Inflammatory macrophage (primary cell): ENCODE measurements at regions not wholly inside any gene's neighbourhood (a gene's known extent, or its start where the extent isn't known, plus 50 kb on each side); places are given as distances from the start of the nearest gene placed in this dataset.

ENCODE experiments used
- DNase-seq, 2 donors: peaks; one replicate each; pipeline ENCODE4 v3.0.0-alpha.2; 2020 to 2022

DNA sequence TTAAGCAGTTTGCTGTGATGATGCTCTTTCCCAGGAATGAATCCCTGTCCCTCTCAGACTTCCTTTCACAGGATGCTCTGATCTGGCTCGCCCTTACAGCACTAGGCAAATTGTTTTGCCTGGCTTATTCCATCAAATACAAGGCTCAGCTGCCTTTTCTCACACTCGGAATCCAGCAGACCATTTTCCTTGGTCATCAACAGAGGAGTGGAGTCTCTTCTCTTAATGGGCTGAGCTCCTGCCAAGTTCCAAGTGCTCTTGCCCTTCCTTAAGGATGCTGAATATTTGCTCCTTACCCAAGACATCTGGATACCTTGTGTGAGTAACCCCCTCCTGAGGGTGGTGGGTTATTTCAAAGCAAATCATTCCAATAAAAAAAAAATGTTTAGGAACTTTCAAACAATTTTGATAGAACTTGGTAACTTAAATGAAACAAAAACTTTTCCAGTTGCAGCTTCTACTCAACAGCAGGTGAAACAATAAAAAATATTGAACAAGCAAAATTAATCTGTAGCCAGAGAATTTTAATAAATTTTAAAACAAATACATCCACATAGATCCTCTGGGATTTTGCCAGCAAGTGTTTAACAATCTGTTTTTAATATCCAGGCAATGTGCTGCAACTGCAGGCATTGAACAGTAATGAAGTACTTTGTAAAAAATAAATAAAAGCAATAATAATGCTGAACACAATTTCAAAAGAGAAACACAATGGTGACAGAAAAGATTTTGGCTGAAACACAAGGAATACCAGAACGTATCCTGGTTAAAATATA is 264.0 kb upstream of the FAR2 start:
- DNase-seq = no peak

- DNase-seq = no peak
These were observed 263.1 kb upstream of the FAR2 start for GRCh38 chr12:28885928-28886327.

DNA sequence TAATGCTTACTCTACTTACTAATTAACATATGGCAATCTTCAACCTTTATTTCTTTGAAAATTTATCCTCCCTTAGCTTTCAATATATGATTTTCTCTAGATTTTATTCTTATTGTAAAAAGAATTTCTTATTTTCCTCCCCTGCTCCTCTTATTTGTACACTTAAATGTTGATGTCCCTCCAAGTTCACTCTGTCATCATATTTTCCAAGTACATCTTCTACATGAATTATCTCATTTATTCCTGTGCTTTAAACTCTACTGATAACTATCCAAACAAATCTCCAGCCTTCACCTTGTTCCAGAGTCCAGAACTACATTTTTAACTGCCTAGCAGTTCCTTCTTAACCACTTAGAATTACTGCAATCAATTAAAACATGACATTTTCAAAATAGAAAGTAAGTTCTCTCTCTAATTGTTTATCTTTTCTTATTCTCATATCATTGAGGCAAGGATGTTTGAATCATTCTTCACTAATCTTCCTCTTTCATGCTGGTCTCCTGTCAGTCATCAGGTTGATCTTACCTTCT is 261.6 kb upstream of the FAR2 start:
- DNase-seq = no peak

DNA sequence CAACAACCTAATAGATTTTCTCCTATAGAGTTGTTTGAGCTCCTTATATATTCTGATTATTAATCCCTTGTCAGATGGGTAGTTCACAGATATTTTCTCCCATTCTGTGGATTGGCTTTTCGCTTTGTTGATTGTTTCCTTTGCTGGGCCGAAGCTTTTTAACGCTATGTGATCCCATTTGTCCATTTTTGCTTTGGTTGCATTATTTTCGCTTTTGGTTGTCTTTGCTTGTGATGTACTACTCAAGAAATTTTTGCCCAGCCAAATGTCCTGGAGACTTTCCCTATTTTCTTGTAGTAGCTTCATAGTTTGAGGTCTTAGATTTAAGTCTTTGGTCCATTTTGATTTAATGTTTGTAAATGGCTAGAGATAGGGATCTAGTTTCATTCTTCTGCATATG is 258.4 kb upstream of the FAR2 start:
- no peak for DNase-seq

- DNase-seq = no peak
These were observed 258.0 kb upstream of the FAR2 start for GRCh38 chr12:28891126-28891525.

GRCh38 chr12:28893365-28893764 is 255.7 kb upstream of the FAR2 start:
- no peak for DNase-seq

- DNase-seq = no peak
These were observed 255.2 kb upstream of the FAR2 start for GRCh38 chr12:28893856-28894255.

GRCh38 chr12:28896421-28896820 is 252.7 kb upstream of the FAR2 start:
- no peak for DNase-seq

GRCh38 chr12:28898038-28898437 is 251.0 kb upstream of the FAR2 start:
- no peak for DNase-seq

DNA sequence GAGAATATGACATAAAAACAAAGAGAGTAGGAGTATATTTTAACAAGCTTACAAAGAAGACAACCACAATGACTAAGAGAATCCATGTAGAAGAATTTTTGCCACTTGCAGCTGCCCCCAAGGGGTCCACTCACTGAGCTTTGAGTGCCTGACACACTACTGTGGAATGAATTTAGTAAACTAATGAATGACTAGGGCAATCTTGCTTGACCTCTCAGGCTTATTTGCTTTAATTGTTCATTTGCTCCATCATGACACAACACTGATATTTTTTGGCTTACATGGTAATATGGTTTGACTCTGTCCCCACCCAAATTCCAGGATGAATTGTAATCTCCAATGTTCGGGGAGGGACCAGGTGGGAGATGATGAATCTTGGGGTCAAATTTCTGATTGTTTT is 249.1 kb upstream of the FAR2 start:
- no peak for DNase-seq

DNA sequence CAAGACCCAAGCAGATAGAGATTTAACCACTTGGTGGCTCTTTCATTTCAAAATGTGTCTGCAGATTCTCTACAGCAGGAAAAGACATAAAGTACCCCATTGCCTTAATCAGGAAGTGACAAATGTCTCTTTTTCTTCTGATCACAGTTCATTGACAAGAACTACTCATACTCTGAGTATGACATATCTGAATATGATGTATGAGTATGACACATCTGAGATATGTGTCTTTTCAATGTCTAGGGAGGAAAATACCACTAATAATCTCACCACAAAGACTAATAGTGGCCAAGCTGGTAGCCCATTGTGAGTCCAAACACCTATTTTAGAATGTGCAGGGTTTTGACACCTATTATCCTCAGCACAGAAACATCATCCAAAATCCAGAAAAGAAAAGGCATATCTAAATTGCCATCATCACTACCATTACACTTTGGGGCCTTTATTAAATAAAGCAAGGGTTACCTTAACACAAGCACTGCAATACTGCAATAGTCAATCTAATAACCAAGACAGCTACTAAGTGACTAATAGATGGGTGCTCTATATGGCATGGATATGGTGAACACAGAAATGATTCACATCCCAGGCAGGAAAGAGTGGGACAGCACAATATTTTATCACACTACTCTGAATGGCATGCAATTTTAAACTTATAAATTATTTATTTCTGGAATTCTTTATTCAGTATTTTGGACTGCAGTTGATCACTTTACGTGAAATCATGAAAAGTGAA is 243.7 kb upstream of the FAR2 start:
- DNase-seq = no peak

DNA sequence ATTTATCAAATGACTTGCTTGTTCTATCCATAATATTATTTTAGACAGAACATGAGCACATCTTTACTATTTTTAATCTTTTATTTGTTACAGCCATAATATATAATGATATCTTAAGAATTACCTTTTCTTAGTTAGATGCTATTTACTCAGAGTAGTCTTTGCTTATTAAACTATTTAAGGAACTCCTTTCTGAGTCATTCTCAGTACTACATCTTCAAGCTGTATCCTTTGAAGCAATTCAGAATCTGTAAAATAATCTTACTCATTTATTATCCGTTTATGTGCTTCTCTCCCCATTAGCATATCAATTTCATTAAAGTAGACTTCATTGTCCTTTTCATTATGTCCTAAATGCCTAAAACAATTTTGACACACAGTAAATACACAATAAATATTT is 240.4 kb upstream of the FAR2 start:
- DNase-seq = no peak

DNA sequence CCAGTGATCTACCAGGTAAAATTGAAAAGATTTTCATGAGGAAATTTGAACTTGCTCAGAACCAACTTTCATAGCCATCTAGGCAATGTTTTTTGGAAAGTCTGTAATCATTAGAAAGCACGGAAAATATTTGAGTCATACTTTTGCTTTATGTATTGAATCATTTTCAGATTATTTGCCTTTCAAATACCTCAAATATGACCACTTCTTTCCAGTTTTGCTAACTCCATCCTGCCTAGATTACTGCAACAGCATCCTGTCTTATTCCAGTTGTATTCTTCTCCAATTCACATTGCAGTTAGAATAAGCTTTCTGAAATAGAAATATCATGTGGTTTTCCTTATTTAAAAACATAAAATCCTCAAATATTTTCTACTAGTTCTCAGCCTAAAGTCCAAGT is 239.8 kb upstream of the FAR2 start:
- DNase-seq = no peak

DNA sequence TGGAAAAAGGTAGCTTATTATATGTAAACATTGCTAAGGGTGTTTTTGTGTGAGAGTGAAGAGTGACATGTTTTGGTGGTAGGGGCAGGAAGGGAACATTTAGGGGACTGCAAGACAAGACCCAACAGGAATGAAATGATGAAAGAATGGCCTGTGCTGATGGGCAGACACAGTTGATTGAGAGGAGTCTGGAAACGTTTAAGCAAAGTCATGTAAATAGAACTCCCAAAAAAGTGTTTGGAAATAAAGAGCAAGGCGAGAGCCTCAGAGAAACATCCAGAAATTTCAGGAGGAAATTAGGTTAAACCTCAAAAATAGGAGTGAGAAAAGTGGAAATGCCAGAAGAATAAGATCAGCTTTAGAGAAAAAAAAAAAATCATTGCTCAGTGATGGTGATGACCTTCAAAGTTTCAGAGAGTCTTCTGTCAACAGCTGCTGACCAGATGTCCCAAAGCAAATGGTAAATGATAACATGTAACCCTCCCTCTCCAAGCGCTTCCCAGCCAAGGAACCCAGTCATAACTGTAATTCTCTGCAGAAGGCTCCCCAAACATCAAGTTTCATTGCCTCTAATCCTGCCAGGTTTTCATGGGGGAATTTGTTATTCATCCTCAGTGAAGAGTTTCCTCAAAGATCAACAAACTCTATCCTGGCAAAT is 223.2 kb upstream of the FAR2 start:
- DNase-seq = no peak

DNA sequence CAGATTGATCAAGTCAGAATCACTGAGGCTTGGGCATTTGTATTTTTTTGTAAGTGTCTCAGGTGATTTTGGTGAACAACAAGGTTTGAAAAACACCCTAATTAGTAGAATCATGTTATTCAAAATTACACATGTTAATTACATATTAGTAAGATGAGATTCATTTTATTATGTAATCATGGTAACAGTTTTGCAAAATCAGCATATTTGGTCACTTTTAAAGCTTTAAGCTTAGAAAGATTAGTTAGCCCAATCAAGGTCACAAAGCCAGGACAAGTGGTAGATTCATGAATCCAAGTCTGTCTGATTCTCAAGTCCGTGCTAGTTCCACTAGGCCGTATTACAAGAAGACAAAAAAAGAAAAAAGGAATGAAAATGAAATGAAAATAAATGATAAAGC is 218.4 kb upstream of the FAR2 start:
- DNase-seq = no peak

DNA sequence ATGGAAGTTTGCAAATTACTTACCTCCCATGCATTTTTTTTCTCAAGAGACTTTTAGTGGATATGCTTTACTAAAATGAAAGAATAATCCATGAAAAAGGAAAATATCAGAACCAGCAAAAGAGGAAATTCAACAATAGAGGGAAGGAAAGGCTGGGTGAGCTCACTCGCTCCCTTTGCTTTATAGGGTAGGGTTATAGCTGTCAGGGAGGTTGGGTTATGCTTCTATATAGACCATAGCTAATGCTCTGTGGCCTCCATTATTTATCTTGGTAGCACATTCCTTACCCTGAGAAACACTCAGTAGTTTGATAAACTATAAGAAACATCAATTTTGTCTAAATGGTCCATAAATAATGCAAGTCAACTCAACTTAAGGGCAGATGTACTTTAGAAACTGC is 215.9 kb upstream of the FAR2 start:
- DNase-seq = no peak

GRCh38 chr12:28933864-28934527 is 215.1 kb upstream of the FAR2 start:
- no peak for DNase-seq

DNA sequence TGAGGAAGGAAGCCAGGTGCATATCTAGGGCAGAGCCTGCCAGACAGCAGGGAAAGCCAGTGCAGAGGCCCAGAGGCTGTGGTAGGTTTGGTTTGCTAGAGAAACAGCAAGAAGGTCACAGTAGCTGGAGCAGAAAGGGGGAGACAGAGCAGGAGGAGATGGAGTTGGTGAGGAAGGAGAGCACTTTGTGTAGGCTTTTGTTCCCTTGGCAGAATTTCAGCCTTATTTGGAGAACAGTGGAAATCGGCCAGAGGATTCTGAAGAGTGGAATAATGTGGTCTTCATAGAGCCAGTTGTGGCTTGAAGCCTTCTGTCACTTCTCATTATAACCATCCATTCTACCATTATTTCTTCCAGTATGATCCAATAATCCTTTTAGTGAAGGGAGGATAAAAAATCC is 212.9 kb upstream of the FAR2 start:
- no peak for DNase-seq

DNA sequence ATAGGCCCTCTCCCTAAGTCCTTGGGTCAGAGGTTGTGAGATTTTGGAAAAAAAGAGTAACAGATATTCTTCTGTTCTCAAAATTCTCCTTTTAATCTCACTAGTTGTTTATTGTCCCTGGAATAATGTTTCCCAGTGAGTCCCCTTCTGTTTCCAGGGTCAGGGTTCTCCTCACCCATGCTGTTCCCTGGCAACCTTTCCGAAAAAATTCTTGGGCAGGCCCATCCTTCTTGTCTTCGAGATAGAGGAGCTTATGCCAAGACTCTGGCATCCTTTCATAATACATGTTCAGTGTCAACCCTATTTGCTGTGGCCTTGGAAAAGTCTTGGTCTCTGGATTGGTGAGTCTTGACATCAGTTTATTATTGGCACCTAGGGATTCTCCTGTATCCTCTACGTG is 212.4 kb upstream of the FAR2 start:
- DNase-seq = no peak

- no peak for DNase-seq
These were observed 211.9 kb upstream of the FAR2 start for GRCh38 chr12:28937196-28937595.

GRCh38 chr12:28938056-28938455 is 211.0 kb upstream of the FAR2 start:
- DNase-seq = no peak

- DNase-seq = no peak
These were observed 210.4 kb upstream of the FAR2 start for GRCh38 chr12:28938581-28939235.

GRCh38 chr12:28939427-28939826 is 209.7 kb upstream of the FAR2 start:
- no peak for DNase-seq
